GM12878 (cell line): ENCODE measurements at regions not wholly inside any gene's neighbourhood (a gene's known extent, or its start where the extent isn't known, plus 50 kb on each side); places are given as distances from the start of the nearest gene placed in this dataset.

Experiments used
- ATAC-seq: fragments of 200-7000 bp; cut with Tn5 transposase; 3 replicates; pipeline ENCODE4 v1.9.1; 2020; ENCODE audit warnings: mild to moderate bottlenecking, moderate library complexity
- BruUV-seq: library from RNA; stranded (reverse); fragments of 400-500 nt; replicated peaks from 2 replicates; lab custom pipeline; 2021; lab: Mats Ljungman, UMichigan
- CTCF ChIA-PET: fragments of 300-600 bp; sonication (Branson Sonifier 250); formaldehyde crosslinking; extraction: SDS; loops from one replicate; lab custom pipeline; 2021; ENCODE audit warnings: inconsistent platforms; lab: Yijun Ruan, JAX
- POLR2A ChIA-PET: fragments of 350-600 bp; formaldehyde crosslinking; extraction: SDS; loops from one replicate; lab custom pipeline; 2021; ENCODE audit warnings: inconsistent platforms; lab: Charles Lee
- RAD21 ChIA-PET: fragments of 300-600 bp; sonication (Branson Sonifier 250); formaldehyde crosslinking; loops from one replicate; lab custom pipeline; 2023; ENCODE audit warnings: antibody characterized with exemption; ENCODE audit not compliant: unreplicated experiment; lab: Charles Lee
- SMC1A ChIA-PET: fragments of 300-600 bp; sonication (Branson Sonifier 250); formaldehyde crosslinking; loops from one replicate; lab custom pipeline; 2023; ENCODE audit not compliant: unreplicated experiment, uncharacterized antibody; lab: Charles Lee
- DNase-seq: peaks from one replicate; pipeline ENCODE4 v3.0.0-alpha.2; 2011; ENCODE audit warnings: low read depth, low spot score
- FAIRE-seq: peaks from 3 replicates; lab custom pipeline; 2011; peaks lifted over from hg19 to GRCh38; lab: Jason Lieb, UNC
- H2AFZ ChIP-seq: 2 replicates; pipeline ENCODE4 v1.6.0; 2011; ENCODE audit warnings: low read depth, low read length, control low read depth; ENCODE audit not compliant: control insufficient read depth
- H3K27ac ChIP-seq: 2 replicates; pipeline ENCODE4 v1.5.1; 2011; ENCODE audit warnings: control low read depth; ENCODE audit not compliant: control insufficient read depth, insufficient read depth
- H3K27me3 ChIP-seq, 2 experiments: replicated peaks in 1 of 2; 2 replicates each; pipeline versions ENCODE4 v1.6.0 to v1.6.1; 2011; ENCODE audit warnings: low read length in 1 of 2; ENCODE audit not compliant: control insufficient read depth in 2 of 2, insufficient read depth in 2 of 2
- H3K36me3 ChIP-seq, 2 experiments: 2 replicates each; pipeline ENCODE4 v1.5.1; 2011; ENCODE audit warnings: low read length in 1 of 2; ENCODE audit not compliant: control insufficient read depth in 2 of 2, insufficient read depth in 2 of 2
- H3K4me1 ChIP-seq: 2 replicates; pipeline ENCODE4 v1.6.1; 2011; ENCODE audit warnings: mild to moderate bottlenecking, low read length, moderate library complexity, mixed read lengths; ENCODE audit not compliant: control insufficient read depth, insufficient read depth
- H3K4me2 ChIP-seq: 2 replicates; pipeline ENCODE4 v1.6.0; 2011; ENCODE audit warnings: control low read depth; ENCODE audit not compliant: control insufficient read depth, insufficient read depth
- H3K4me3 ChIP-seq: fragments of 200-600 bp; sonication (generic); 2 replicates; pipeline ENCODE4 v1.5.1; 2016
- H3K79me2 ChIP-seq: 2 replicates; pipeline ENCODE4 v1.6.0; 2011; ENCODE audit warnings: low read length; ENCODE audit not compliant: control insufficient read depth, insufficient read depth
- H3K9ac ChIP-seq: 2 replicates; pipeline ENCODE4 v1.8.0; 2011; ENCODE audit warnings: low read length, control low read depth, mixed read lengths; ENCODE audit not compliant: control insufficient read depth, insufficient read depth
- H3K9me3 ChIP-seq: replicated peaks from 3 replicates; pipeline ENCODE4 v1.5.1; 2011; ENCODE audit warnings: mild to moderate bottlenecking, low read length; ENCODE audit not compliant: control insufficient read depth, insufficient read depth
- H4K20me1 ChIP-seq: 2 replicates; pipeline ENCODE4 v1.6.0; 2011; ENCODE audit not compliant: control insufficient read depth, insufficient read depth
- BACH1 ChIP-seq: fragments of 450-650 bp; IDR thresholded peaks from 2 replicates; pipeline ENCODE4 v1.6.1; 2017; ENCODE audit warnings: mild to moderate bottlenecking, borderline replicate concordance
- CEBPB ChIP-seq, 2 experiments: fragments of 150-350 bp in 1 of 2; IDR thresholded peaks; 2 replicates each; pipeline ENCODE4 v1.6.1; 2012 to 2014; ENCODE audit warnings: low read depth in 2 of 2, low read length in 2 of 2, borderline replicate concordance in 1 of 2, inconsistent platforms in 1 of 2
- CHD2 ChIP-seq: IDR thresholded peaks from 2 replicates; pipeline ENCODE4 v1.6.1; 2011; ENCODE audit warnings: low read depth, low read length, improper control_type of control experiment, borderline replicate concordance
- CREM ChIP-seq: IDR thresholded peaks from 2 replicates; pipeline ENCODE4 v1.6.1; 2014; ENCODE audit warnings: antibody characterized with exemption, low read depth
- EED ChIP-seq: sonication (generic); IDR thresholded peaks from 2 replicates; pipeline ENCODE4 v1.6.1; 2016; ENCODE audit warnings: antibody characterized with exemption, low read depth
- IKZF2 ChIP-seq, 2 experiments: fragments of 450-650 bp; IDR thresholded peaks; 2 replicates each; pipeline ENCODE4 v1.6.1; 2017; ENCODE audit warnings: mild to moderate bottlenecking in 2 of 2, moderate library complexity in 2 of 2
- JUNB ChIP-seq: IDR thresholded peaks from 2 replicates; pipeline ENCODE4 v1.6.1; 2016; ENCODE audit warnings: antibody characterized with exemption, mild to moderate bottlenecking
- KLF5 ChIP-seq: fragments of 450-650 bp; IDR thresholded peaks from 2 replicates; pipeline ENCODE4 v1.6.1; 2014; ENCODE audit warnings: mild to moderate bottlenecking; ENCODE audit not compliant: partially characterized antibody
- MTA3 ChIP-seq: IDR thresholded peaks from 2 replicates; pipeline ENCODE4 v1.6.1; 2012; ENCODE audit warnings: low read length, inconsistent platforms, borderline replicate concordance
- NFXL1 ChIP-seq: fragments of 450-650 bp; IDR thresholded peaks from 2 replicates; pipeline ENCODE4 v1.6.1; 2017; ENCODE audit warnings: antibody characterized with exemption, mild to moderate bottlenecking, borderline replicate concordance
- NFYB ChIP-seq: IDR thresholded peaks from 2 replicates; pipeline ENCODE4 v1.6.1; 2011; ENCODE audit warnings: low read depth, mild to moderate bottlenecking, low read length, improper control_type of control experiment, moderate library complexity; ENCODE audit not compliant: insufficient read depth
- NR2F1 ChIP-seq: fragments of 450-650 bp; conservative IDR thresholded peaks from 2 replicates; pipeline ENCODE4 v1.6.1; 2017; ENCODE audit warnings: mild to moderate bottlenecking
- POLR2AphosphoS5 ChIP-seq: IDR thresholded peaks from 2 replicates; pipeline ENCODE4 v1.6.1; 2011; ENCODE audit warnings: mild to moderate bottlenecking, low read length, inconsistent platforms
- RFX5 ChIP-seq: IDR thresholded peaks from 2 replicates; pipeline ENCODE4 v1.6.1; 2011; ENCODE audit warnings: low read depth, low read length, improper control_type of control experiment
- SMAD1 ChIP-seq: fragments of 450-650 bp; IDR thresholded peaks from 2 replicates; pipeline ENCODE4 v1.6.1; 2018; ENCODE audit warnings: mild to moderate bottlenecking, low read depth; ENCODE audit not compliant: partially characterized antibody
- WRNIP1 ChIP-seq: IDR thresholded peaks from 2 replicates; pipeline ENCODE4 v1.6.1; 2011; ENCODE audit warnings: low read depth, low read length, improper control_type of control experiment, borderline replicate concordance
- ZNF217 ChIP-seq: fragments of 450-650 bp; IDR thresholded peaks from 2 replicates; pipeline ENCODE4 v1.6.1; 2017; ENCODE audit warnings: antibody characterized with exemption, mild to moderate bottlenecking
- ZNF274 ChIP-seq: IDR thresholded peaks from one replicate; pipeline ENCODE4 v1.8.0; 2011; ENCODE audit not compliant: insufficient read length, insufficient read depth
- WGBS: methylation state at CpG from one replicate; pipeline ENCODE4 v1.1.6; 2016; ENCODE audit warnings: low lambda C conversion rate; ENCODE audit not compliant: insufficient replicate concordance, insufficient coverage; ENCODE audit errors: missing lambda C conversion rate; 5-methylcytosine and 5-hydroxymethylcytosine counted together
- in situ Hi-C: fragments of 300-500 bp; cut with MboI; formaldehyde crosslinking; loops from 9 replicates; pipeline ENCODE4 v1.14.3; 2018; ENCODE audit warnings: mixed read lengths
- intact Hi-C: fragments of 100-400 bp; cut with micrococcal nuclease; formaldehyde crosslinking; loops from one replicate; pipeline ENCODE4 v1.14.2; 2022; ENCODE audit not compliant: unreplicated experiment
- TF ChIP-seq, protein P1 (sequence below): fragments of 450-650 bp; formaldehyde crosslinking; IDR thresholded peaks from 2 replicates; pipeline ENCODE4 v1.5.0; 2022; ENCODE audit warnings: mild to moderate bottlenecking, missing genetic modification characterization
- TF ChIP-seq, protein P2 (sequence below): IDR thresholded peaks from 2 replicates; pipeline ENCODE4 v1.6.1; 2012; ENCODE audit warnings: low read depth, low read length, improper control_type of control experiment
- TF ChIP-seq, protein P3 (sequence below): fragments of 450-650 bp; IDR thresholded peaks from 2 replicates; pipeline ENCODE4 v1.6.1; 2018; ENCODE audit warnings: borderline replicate concordance, mild to moderate bottlenecking; ENCODE audit not compliant: partially characterized antibody

DNA sequence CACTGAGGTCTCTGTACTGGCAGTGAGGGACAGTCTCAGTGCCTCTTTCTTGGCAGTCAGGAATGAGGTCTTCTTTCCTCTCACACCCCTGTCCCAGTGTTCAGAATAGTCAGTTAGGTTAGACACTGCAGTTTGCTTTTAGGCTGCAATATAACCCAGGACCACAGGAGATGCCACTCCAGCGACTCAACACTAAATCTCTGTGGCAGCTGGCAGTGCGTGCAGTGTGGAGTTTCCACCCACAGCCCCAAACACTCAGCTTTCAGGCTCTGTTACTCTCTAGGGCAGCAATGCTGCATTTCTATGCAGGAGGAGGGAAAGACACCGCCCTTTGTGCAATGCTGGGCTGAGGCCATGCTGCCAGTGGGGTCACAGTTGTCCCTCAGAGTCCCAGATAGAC lies 150.2 kb upstream of the SUCLG2 start (continued):
- TF ChIP-seq, protein P1, sequence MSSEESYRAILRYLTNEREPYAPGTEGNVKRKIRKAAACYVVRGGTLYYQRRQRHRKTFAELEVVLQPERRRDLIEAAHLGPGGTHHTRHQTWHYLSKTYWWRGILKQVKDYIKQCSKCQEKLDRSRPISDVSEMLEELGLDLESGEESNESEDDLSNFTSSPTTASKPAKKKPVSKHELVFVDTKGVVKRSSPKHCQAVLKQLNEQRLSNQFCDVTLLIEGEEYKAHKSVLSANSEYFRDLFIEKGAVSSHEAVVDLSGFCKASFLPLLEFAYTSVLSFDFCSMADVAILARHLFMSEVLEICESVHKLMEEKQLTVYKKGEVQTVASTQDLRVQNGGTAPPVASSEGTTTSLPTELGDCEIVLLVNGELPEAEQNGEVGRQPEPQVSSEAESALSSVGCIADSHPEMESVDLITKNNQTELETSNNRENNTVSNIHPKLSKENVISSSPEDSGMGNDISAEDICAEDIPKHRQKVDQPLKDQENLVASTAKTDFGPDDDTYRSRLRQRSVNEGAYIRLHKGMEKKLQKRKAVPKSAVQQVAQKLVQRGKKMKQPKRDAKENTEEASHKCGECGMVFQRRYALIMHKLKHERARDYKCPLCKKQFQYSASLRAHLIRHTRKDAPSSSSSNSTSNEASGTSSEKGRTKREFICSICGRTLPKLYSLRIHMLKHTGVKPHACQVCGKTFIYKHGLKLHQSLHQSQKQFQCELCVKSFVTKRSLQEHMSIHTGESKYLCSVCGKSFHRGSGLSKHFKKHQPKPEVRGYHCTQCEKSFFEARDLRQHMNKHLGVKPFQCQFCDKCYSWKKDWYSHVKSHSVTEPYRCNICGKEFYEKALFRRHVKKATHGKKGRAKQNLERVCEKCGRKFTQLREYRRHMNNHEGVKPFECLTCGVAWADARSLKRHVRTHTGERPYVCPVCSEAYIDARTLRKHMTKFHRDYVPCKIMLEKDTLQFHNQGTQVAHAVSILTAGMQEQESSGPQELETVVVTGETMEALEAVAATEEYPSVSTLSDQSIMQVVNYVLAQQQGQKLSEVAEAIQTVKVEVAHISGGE (CRISPR knock-in tag): no peak
- TF ChIP-seq MTA3: no peak

DNA sequence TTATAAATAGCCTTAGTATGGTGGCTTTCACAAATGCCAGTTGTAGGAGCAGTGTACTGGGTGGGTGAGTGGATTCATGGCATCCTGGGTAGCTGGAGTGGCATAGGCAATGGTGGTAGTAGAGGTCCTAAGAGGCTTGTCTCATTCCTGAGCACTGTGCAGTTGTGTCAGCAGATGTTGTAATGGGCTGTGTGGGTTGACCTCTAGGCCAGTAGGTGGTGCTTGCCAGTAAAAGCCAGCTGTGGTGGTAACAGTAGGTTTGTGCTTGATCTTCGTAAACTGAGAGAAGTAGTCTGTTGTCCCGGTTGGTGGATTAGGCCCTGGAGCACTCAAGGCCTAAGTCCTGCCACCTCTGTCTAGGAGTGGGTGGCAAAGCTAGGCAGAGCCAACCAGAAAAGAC lies 149.7 kb upstream of the SUCLG2 start:
- SMC1A ChIA-PET: no interaction called here
- H3K79me2 ChIP-seq: no peaks in the 10 kb centered on the region
- TF ChIP-seq NFXL1: no peak
- TF ChIP-seq KLF5: no peak
- TF ChIP-seq NFYB: no peak
- TF ChIP-seq IKZF2 (IDR thresholded peaks at IDR 0.05): no peak
- TF ChIP-seq CHD2: no peak
- TF ChIP-seq WRNIP1: no peak
- TF ChIP-seq SMAD1: no peak
- TF ChIP-seq BACH1: no peak
- TF ChIP-seq ZNF217: no peak
- TF ChIP-seq, protein P2, sequence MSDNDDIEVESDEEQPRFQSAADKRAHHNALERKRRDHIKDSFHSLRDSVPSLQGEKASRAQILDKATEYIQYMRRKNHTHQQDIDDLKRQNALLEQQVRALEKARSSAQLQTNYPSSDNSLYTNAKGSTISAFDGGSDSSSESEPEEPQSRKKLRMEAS: no peak
- no peak for TF ChIP-seq CREM
- TF ChIP-seq ZNF274: no peak
- TF ChIP-seq, protein P3, sequence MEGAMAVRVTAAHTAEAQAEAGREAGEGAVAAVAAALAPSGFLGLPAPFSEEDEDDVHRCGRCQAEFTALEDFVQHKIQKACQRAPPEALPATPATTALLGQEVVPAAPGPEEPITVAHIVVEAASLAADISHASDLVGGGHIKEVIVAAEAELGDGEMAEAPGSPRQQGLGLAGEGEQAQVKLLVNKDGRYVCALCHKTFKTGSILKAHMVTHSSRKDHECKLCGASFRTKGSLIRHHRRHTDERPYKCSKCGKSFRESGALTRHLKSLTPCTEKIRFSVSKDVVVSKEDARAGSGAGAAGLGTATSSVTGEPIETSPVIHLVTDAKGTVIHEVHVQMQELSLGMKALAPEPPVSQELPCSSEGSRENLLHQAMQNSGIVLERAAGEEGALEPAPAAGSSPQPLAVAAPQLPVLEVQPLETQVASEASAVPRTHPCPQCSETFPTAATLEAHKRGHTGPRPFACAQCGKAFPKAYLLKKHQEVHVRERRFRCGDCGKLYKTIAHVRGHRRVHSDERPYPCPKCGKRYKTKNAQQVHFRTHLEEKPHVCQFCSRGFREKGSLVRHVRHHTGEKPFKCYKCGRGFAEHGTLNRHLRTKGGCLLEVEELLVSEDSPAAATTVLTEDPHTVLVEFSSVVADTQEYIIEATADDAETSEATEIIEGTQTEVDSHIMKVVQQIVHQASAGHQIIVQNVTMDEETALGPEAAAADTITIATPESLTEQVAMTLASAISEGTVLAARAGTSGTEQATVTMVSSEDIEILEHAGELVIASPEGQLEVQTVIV: no peak
- TF ChIP-seq POLR2AphosphoS5: no peak
- TF ChIP-seq EED: no peak
- TF ChIP-seq NR2F1: no peak
- no peak for TF ChIP-seq CEBPB (IDR thresholded peaks at IDR 0.05; ENCODE audit: borderline replicate concordance in 1 of 2, low read depth in 2 of 2, low read length in 2 of 2)
- no peak for TF ChIP-seq RFX5
- TF ChIP-seq JUNB: no peak
- H4K20me1 ChIP-seq: no peaks in the 10 kb centered on the region
- no peaks in the 10 kb centered on the region for H3K4me1 ChIP-seq
- CTCF ChIA-PET: no interaction called here
- in situ Hi-C loops: no loop called here
- intact Hi-C loops: no loop called here
- H3K4me3 ChIP-seq: no peak overlapping the region
- 84% methylated on average over 2 of the region's 2 CpGs for WGBS
- POLR2A ChIA-PET: no interaction called here
- H3K27ac ChIP-seq: no peak overlapping the region
- no peaks in the 10 kb centered on the region for H3K27me3 ChIP-seq
- FAIRE-seq (no peak), DNase-seq (no peak), ATAC-seq (peak; percentile 34; the same call in 1 of the 3 replicates)
- no peak overlapping the region for H3K4me2 ChIP-seq
- H3K36me3 ChIP-seq: no peaks in the 10 kb centered on the region
- no peaks in the 10 kb centered on the region; the same call in 2 of the 3 replicates for H3K9me3 ChIP-seq
- no peak overlapping the region for H3K9ac ChIP-seq
- RAD21 ChIA-PET: no interaction called here
- no TSS peak for BruUV-seq
- no peak overlapping the region for H2AFZ ChIP-seq
